ENCODE measurements at regions not wholly inside any gene's neighbourhood (a gene's known extent, or its start where the extent isn't known, plus 50 kb on each side); places are given as distances from the start of the nearest gene placed in this dataset.

- no peak for TF ChIP-seq CTCF (conservative IDR thresholded peaks at IDR 0.05; ENCODE audit: low read depth, low read length)
- no peak for TF ChIP-seq EZH2 (IDR thresholded peaks at IDR 0.05; ENCODE audit: borderline replicate concordance, low read depth, low read length, poor library complexity, severe bottlenecking)
These were observed 71.5 kb downstream of the MIS18A start for GRCh38 chr21:32207406-32207716.

Data from A673 (cell line).